Gastroesophageal sphincter (tissue), 3 donors: ENCODE measurements at regions not wholly inside any gene's neighbourhood (a gene's known extent, or its start where the extent isn't known, plus 50 kb on each side); places are given as distances from the start of the nearest gene placed in this dataset.

ENCODE experiments used
- EP300 ChIP-seq: sonication (generic); formaldehyde crosslinking; IDR thresholded peaks from one replicate; pipeline ENCODE4 v1.6.1; 2017; ENCODE audit warnings: antibody characterized with exemption, mild to moderate bottlenecking
- POLR2A ChIP-seq, 2 donors: fragments of 450-650 bp; IDR thresholded peaks; one replicate each; pipeline ENCODE4 v1.6.1; 2017; ENCODE audit warnings: antibody characterized with exemption in 2 of 2, mild to moderate bottlenecking in 2 of 2, moderate library complexity in 1 of 2
- POLR2AphosphoS5 ChIP-seq: sonication (generic); formaldehyde crosslinking; IDR thresholded peaks from one replicate; pipeline ENCODE4 v1.6.1; 2017; ENCODE audit warnings: antibody characterized with exemption
- TF ChIP-seq, protein P1 (sequence below), 4 experiments: fragments of 200-600 bp in 2 of 4; fragments of 450-650 bp in 2 of 4; sonication (generic) in 1 of 4; IDR thresholded peaks; one replicate each; pipeline ENCODE4 v1.5.1; 2017 to 2019; ENCODE audit warnings: antibody characterized with exemption in 4 of 4, mild to moderate bottlenecking in 2 of 4, moderate library complexity in 2 of 4

DNA sequence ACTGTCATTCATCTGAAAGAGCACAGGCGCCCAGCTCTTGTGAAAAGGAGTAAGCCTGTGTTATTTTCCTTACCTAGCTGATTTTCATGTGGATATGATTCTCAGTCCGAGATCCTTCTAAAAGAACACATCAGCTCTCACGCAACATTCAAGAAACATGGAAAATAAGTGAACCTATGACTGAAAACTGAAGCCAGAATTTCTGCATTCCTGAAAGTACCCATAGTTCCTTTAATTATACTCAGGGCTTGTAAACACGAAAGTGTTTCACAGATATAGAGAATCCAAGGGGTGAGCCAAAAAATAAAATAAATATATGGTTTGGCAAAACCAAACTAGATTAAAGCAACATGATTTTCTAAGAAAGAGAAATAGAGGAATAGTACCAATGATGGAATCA, 100.8 kb upstream of the CHMP2B start:
- TF ChIP-seq POLR2A (IDR thresholded peaks at IDR 0.05) (no peak), POLR2AphosphoS5 (no peak), EP300 (no peak)
- TF ChIP-seq, protein P1, sequence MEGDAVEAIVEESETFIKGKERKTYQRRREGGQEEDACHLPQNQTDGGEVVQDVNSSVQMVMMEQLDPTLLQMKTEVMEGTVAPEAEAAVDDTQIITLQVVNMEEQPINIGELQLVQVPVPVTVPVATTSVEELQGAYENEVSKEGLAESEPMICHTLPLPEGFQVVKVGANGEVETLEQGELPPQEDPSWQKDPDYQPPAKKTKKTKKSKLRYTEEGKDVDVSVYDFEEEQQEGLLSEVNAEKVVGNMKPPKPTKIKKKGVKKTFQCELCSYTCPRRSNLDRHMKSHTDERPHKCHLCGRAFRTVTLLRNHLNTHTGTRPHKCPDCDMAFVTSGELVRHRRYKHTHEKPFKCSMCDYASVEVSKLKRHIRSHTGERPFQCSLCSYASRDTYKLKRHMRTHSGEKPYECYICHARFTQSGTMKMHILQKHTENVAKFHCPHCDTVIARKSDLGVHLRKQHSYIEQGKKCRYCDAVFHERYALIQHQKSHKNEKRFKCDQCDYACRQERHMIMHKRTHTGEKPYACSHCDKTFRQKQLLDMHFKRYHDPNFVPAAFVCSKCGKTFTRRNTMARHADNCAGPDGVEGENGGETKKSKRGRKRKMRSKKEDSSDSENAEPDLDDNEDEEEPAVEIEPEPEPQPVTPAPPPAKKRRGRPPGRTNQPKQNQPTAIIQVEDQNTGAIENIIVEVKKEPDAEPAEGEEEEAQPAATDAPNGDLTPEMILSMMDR (IDR thresholded peaks at IDR 0.05): no peak
